GM06990 (cell line): ENCODE measurements at regions not wholly inside any gene's neighbourhood (a gene's known extent, or its start where the extent isn't known, plus 50 kb on each side); places are given as distances from the start of the nearest gene placed in this dataset.

Experiments
- DNase-seq: peaks from one replicate; pipeline ENCODE4 v3.0.0-alpha.2; 2011; ENCODE audit not compliant: insufficient read length; ENCODE audit errors: extremely low read depth
- H3K27me3 ChIP-seq: replicated peaks from 2 replicates; pipeline ENCODE4 v1.6.0; 2011; ENCODE audit warnings: low read length; ENCODE audit not compliant: control insufficient read depth, insufficient read depth
- H3K36me3 ChIP-seq: 2 replicates; pipeline ENCODE4 v1.5.1; 2011; ENCODE audit warnings: low read length; ENCODE audit not compliant: control insufficient read depth, insufficient read depth
- H3K4me3 ChIP-seq: replicated peaks from 2 replicates; pipeline ENCODE4 v1.5.1; 2011; ENCODE audit warnings: low read depth, mild to moderate bottlenecking, control low read depth, low read length
- TF ChIP-seq, protein P1 (sequence below): IDR thresholded peaks from 2 replicates; pipeline ENCODE4 v1.5.1; 2011; ENCODE audit warnings: low read length, control low read depth, mild to moderate bottlenecking, inconsistent platforms; ENCODE audit not compliant: insufficient read depth, poor library complexity, severe bottlenecking

DNA sequence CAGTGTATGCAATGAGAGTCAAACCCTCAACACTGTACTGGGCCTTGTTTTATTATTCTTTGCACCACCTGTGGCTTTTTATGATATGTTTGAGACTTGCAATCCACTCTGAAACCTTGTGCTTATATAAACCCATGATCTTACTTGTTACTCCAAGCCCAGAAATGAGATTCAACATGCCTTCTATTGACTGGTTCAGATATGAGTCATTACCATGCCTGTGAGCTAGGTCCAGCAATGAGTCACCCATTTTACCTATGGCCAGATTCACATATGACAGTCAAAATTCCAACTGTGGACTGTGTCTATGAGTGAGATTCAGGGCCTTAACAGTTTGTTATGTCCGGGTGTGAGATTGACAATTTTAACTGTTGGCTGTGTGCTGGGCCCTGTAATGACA is 1846.1 kb downstream of the TP53TG3F start:
- no peaks in the 10 kb centered on the region for H3K36me3 ChIP-seq
- no peak overlapping the region for H3K4me3 ChIP-seq
- TF ChIP-seq, protein P1, sequence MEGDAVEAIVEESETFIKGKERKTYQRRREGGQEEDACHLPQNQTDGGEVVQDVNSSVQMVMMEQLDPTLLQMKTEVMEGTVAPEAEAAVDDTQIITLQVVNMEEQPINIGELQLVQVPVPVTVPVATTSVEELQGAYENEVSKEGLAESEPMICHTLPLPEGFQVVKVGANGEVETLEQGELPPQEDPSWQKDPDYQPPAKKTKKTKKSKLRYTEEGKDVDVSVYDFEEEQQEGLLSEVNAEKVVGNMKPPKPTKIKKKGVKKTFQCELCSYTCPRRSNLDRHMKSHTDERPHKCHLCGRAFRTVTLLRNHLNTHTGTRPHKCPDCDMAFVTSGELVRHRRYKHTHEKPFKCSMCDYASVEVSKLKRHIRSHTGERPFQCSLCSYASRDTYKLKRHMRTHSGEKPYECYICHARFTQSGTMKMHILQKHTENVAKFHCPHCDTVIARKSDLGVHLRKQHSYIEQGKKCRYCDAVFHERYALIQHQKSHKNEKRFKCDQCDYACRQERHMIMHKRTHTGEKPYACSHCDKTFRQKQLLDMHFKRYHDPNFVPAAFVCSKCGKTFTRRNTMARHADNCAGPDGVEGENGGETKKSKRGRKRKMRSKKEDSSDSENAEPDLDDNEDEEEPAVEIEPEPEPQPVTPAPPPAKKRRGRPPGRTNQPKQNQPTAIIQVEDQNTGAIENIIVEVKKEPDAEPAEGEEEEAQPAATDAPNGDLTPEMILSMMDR: no peak
- H3K27me3 ChIP-seq: no peaks in the 10 kb centered on the region
- DNase-seq: no peak

DNA sequence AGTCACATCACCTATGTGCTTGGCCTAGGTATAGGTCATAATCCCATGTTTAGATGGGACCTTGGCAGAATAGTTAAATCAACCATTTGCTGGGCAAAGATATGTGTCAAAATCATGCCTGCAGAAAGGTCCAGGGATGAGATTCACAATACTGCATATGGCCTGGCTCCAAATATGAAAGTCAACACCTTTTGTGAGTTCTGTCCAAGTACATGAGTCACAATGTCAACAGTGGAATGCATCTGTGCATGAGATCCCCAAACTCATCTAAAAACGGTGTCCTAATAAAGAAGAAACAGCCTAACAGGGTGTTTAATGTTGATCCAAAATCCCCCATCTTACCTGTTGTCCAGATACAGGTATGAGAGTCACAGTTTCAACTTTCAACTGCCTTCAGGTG is 1847.5 kb downstream of the TP53TG3F start:
- no peak overlapping the region for H3K4me3 ChIP-seq
- no peaks in the 10 kb centered on the region for H3K36me3 ChIP-seq
- no peaks in the 10 kb centered on the region for H3K27me3 ChIP-seq
- TF ChIP-seq, protein P1: no peak
- DNase-seq: no peak

DNA sequence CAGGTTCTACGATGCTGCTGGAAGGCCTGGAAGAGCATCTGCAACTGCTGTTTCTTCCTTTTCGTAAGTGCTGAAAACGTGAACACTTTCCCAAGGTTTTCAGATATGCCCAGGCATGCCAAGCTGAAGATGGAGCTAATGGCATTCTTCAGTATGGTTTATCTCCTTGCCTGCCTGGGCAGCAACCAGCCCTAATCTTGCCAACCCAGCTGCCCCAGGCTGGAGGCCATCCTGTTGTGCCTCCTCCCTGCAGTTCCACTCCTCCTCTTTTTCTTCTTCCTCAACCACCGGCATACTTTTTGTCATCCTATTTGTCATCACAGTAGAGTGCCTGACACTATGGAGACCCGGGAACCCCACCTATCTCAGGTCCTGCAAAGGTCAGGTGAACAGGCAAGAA is 1849.3 kb downstream of the TP53TG3F start:
- Histone ChIP-seq H3K27me3 (no peaks in the 10 kb centered on the region), H3K4me3 (no peak overlapping the region), H3K36me3 (no peaks in the 10 kb centered on the region)
- TF ChIP-seq, protein P1: no peak
- no peak for DNase-seq

GRCh38 chr16:35310999-35311398 is 1851.6 kb downstream of the TP53TG3F start:
- H3K4me3 ChIP-seq: no peak overlapping the region
- no peaks in the 10 kb centered on the region for H3K27me3 ChIP-seq
- no peaks in the 10 kb centered on the region for H3K36me3 ChIP-seq
- DNase-seq: no peak
- TF ChIP-seq, protein P1: no peak

DNA sequence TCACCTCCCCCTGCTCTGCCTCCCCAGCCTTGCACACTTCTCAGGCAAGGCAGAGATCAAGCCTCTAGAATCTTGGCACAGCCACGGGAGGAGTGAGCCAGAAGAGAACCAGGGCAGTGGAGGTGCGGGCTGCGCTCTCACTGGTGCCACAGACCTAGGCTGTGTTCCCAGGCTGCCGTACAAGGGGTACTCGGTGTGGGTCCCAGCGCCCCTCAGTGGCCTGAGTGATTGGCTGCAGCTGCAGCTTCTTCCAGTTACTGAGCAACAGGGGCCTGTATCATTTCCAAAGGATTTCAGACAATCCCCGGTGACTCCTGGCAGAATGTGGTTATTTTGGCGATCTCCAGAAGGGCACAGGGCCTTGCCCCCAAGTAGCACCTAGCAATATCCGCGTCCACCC is 1852.1 kb downstream of the TP53TG3F start:
- no peaks in the 10 kb centered on the region for H3K27me3 ChIP-seq
- H3K4me3 ChIP-seq: no peak overlapping the region
- H3K36me3 ChIP-seq: no peaks in the 10 kb centered on the region
- TF ChIP-seq, protein P1: no peak
- no peak for DNase-seq

DNA sequence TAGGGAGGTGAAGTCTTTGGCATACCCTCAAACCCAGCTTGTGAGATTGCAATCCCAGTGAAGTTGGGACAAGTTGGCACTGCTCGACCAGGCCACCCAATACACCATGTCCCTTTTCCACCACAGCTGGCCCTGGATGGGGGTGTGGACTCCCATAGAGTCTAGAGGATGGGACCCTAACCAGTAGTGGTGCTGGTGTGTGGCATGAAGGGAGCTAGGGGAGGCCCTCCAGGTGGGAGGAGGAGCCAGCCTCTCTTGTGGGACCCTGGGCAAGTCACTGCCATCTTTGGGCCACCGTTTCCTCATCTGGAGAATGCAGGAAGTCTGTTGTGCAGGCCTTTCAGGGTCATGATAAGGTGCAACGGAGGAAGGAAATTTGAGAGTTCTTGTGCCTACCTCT is 1854.9 kb downstream of the TP53TG3F start:
- Histone ChIP-seq H3K27me3 (no peaks in the 10 kb centered on the region), H3K4me3 (no peak overlapping the region), H3K36me3 (no peaks in the 10 kb centered on the region)
- no peak for DNase-seq
- TF ChIP-seq, protein P1: no peak
